Mucosa of stomach (tissue), 1 donor: ENCODE measurements at regions not wholly inside any gene's neighbourhood (a gene's known extent, or its start where the extent isn't known, plus 50 kb on each side); places are given as distances from the start of the nearest gene placed in this dataset.

Experiments
- H3K27me3 ChIP-seq: one replicate; pipeline ENCODE4 v1.7.0; 2013; ENCODE audit warnings: mild to moderate bottlenecking, low read length; ENCODE audit not compliant: control insufficient read depth, insufficient read depth
- H3K36me3 ChIP-seq: one replicate; pipeline ENCODE4 v1.7.0; 2013; ENCODE audit warnings: low read length; ENCODE audit not compliant: control insufficient read depth, insufficient read depth
- H3K4me1 ChIP-seq: one replicate; pipeline ENCODE4 v1.7.0; 2013; ENCODE audit warnings: mild to moderate bottlenecking, low read length; ENCODE audit not compliant: control insufficient read depth, insufficient read depth
- H3K4me3 ChIP-seq: one replicate; pipeline ENCODE4 v1.7.0; 2013; ENCODE audit warnings: low read length
- H3K9ac ChIP-seq: one replicate; pipeline ENCODE4 v1.7.0; 2013; ENCODE audit warnings: mild to moderate bottlenecking, low read length, moderate library complexity
- H3K9me3 ChIP-seq: one replicate; pipeline ENCODE4 v1.7.0; 2013; ENCODE audit warnings: mild to moderate bottlenecking, low read length, moderate library complexity; ENCODE audit not compliant: control insufficient read depth
- donor health status: Pancreatic carcinoma.

DNA sequence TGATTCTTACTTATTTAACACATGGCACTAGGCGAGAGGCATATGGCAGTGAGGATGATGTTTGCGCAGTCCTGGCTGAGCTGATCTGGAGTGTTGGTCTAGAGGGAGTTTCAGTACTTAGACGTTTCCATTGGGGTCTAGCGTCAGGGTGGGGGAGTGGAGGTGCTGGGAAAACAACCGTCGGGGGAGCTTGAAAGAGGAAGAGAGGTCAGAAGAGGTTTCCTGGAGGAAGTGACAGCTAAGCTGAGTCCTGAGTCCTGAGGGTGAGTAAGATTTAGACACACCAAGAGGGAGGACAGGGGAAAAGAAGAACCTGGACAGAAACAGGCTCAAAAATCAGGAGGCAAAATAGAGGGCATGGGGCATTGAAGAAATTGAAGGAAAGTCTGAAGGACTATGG lies 81.4 kb downstream of the ALOX5AP start:
- no peaks in the 10 kb centered on the region for H3K36me3 ChIP-seq

DNA sequence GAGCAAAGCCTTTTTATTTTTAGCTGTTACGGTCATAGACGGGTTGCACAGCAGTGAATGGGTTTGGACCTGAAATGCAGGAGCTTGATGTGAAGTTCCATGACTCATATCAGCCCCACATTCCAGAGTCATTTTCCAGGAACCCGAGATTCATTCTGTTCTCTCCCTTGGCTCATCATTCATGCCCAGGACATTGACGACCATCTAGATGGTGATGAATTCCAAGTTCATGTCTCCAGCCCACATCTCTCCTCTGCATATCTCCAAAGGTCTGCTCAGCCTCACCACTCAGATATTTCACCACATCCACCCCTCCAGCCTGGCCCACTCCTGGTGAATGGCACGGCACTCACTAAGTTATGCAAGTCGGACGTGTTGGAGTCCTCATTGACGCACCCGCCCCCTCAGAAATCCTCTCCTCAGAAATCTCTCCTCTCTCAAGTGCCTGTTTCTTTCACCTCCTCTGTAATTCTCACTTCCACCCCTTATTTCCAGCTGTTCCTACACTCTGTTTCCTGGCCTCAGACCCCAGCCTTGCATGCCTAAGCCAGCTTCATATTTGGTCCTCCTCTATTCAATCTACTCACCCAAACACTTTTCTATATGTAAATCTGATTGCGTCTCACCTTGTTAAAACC lies 83.1 kb downstream of the ALOX5AP start:
- H3K27me3 ChIP-seq, result no peaks in the 10 kb centered on the region
- no peak overlapping the region for H3K9ac ChIP-seq

More for the DNA sequence above, 81.4 kb downstream of the ALOX5AP start:
- H3K4me1 ChIP-seq, result no peaks in the 10 kb centered on the region
- H3K9ac ChIP-seq, result no peak overlapping the region
- H3K4me3 ChIP-seq, result no peak overlapping the region
- no peaks in the 10 kb centered on the region for H3K9me3 ChIP-seq
- no peaks in the 10 kb centered on the region for H3K27me3 ChIP-seq

DNA sequence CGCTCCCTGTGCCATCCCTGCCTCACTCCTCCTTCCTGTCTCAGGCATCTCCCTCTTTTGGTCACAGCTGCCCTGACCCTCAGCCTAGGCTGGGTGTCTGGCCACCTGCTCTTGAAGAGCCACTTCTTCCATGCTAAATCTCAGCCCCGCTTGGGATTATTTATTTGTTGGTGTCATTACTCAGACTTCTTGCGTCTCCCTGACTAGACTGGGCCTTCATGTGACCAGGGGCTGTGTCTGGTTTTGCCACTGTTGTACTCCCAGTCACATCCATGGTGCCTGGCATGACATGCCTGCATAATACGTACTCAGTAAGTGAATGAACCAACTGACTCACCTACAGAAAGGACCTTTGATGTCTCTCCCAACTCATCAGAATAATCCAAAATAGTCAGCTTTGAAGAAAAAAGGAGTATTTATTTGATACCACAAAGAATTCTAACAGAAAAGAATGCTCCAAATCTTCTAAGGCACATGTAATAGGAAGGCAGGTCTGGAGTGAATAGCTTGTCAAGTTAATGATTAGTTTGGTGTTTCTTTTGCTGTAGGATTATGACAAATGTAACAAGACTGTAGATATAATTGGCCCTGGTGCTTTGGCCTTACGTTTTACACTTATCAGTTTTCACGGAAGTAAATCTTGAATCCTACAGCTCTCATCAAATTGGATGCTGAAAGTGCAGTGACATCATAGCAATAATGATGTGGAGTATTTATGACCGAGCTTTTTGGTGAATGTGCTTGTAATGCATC lies 84.0 kb downstream of the ALOX5AP start:
- no peaks in the 10 kb centered on the region for H3K36me3 ChIP-seq
- H3K4me3 ChIP-seq, result no peak overlapping the region
- H3K27me3 ChIP-seq, result no peaks in the 10 kb centered on the region
- H3K9ac ChIP-seq, result no peak overlapping the region
- no peaks in the 10 kb centered on the region for H3K4me1 ChIP-seq
- no peaks in the 10 kb centered on the region for H3K9me3 ChIP-seq

More for the DNA sequence above, 83.1 kb downstream of the ALOX5AP start:
- H3K4me3 ChIP-seq, result no peak overlapping the region
- no peaks in the 10 kb centered on the region for H3K36me3 ChIP-seq
- H3K9me3 ChIP-seq, result no peaks in the 10 kb centered on the region
- no peaks in the 10 kb centered on the region for H3K4me1 ChIP-seq

DNA sequence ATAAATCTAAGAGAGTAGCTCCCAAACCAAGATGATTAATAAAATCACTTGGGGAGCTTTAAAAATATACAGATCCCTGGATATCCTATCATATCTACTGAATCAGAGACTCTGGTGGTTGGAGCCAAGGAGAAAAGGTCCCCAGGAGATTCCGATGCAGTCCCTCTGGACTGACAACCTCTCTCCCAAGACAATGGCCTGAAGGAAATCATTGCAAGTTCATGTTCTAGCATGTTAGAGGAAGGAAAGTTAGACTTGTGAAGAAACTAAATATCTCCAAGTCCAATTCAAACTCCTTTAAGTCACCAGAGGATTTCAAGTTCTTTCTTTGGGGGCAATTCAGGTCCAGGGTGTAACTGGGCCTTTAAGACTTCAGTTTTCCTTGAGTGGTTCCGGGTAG lies 84.7 kb upstream of the MEDAG start:
- no peaks in the 10 kb centered on the region for H3K4me1 ChIP-seq
- H3K36me3 ChIP-seq, result no peaks in the 10 kb centered on the region
- no peak overlapping the region for H3K4me3 ChIP-seq

DNA sequence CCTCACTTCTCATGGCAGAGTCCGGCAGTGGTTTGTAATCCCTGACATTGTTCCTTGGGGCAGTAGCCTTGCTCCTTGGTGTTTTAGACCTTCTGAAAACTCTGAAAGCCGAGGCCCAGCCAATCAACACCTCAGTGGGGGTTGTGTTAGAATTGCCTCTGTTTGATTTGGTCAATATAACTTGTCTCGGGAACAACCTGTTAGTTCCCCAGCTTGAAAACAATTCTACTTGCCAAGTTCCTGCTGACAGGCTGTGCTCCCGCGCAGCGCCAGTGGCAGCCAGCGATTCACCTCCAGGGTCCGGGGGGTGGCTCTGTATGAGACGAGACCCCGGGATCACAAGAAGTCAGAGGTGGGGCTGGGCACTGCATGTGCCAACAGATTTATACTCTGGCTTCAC lies 81.4 kb upstream of the MEDAG start:
- Histone ChIP-seq H3K9ac (peak overlapping the region; percentile 31), H3K9me3 (no peaks in the 10 kb centered on the region)

More for the DNA sequence above, 84.7 kb upstream of the MEDAG start:
- no peak overlapping the region for H3K9ac ChIP-seq
- H3K9me3 ChIP-seq, result no peaks in the 10 kb centered on the region
- no peaks in the 10 kb centered on the region for H3K27me3 ChIP-seq

DNA sequence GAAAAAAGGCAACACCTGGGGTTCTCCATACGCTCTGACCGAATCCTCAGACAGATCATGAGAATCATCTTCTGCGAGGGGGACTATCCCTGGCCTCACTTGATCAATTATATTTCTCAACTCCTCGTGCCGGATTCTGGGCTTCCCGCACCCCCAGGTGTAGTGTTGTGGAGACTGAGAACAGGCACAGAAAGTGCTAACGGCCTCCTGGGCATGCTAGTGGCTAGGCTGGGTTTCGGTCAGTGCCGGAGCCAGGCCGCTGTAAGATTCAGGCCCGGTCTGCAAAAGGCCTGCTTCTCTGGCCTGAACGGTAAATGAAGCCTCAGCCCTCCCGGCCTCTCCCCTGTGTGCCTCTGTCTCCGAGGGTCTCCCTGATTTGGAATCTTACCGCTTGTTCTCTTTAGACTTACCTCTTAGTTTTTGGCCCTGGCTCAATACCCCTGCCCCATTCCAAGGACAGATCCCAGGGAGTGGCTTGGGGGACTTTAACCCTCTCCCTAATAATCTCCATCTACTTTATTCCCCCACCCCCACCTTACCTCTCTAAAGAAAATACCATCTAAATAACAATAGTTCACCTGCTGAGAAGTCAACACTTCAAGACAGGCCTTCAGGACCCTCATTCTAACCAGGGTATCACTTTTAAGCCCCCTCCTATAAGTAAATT lies 79.0 kb upstream of the MEDAG start:
- no peaks in the 10 kb centered on the region for H3K9me3 ChIP-seq
- H3K4me1 ChIP-seq, result no peaks in the 10 kb centered on the region
- H3K4me3 ChIP-seq, result no peak overlapping the region
- no peak overlapping the region for H3K9ac ChIP-seq
- no peaks in the 10 kb centered on the region for H3K27me3 ChIP-seq
- no peaks in the 10 kb centered on the region for H3K36me3 ChIP-seq

More for the DNA sequence above, 81.4 kb upstream of the MEDAG start:
- Histone ChIP-seq H3K4me1 (no peaks in the 10 kb centered on the region), H3K36me3 (no peaks in the 10 kb centered on the region), H3K27me3 (no peaks in the 10 kb centered on the region), H3K4me3 (no peak overlapping the region)

DNA sequence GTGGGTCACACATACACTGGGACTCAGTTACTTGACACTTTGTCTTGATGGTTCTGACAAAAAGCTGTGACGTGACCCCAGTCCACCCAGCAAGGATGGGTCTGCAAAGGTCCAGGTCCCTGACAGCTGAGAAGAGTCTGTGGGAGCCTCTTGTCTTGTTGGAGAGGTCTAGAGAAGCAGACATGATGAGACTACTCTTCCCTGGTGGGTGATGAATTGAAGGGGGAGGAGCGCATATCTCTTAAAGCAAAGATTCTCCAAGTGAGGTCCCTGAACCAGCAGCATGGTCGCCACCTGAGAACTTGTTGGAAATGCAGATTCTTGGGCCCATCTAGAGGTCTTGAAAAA lies 78.5 kb upstream of the MEDAG start:
- no peak overlapping the region for H3K4me3 ChIP-seq
- H3K4me1 ChIP-seq, result no peaks in the 10 kb centered on the region
- H3K9ac ChIP-seq, result no peak overlapping the region
- no peaks in the 10 kb centered on the region for H3K9me3 ChIP-seq
- no peaks in the 10 kb centered on the region for H3K36me3 ChIP-seq
- no peaks in the 10 kb centered on the region for H3K27me3 ChIP-seq

DNA sequence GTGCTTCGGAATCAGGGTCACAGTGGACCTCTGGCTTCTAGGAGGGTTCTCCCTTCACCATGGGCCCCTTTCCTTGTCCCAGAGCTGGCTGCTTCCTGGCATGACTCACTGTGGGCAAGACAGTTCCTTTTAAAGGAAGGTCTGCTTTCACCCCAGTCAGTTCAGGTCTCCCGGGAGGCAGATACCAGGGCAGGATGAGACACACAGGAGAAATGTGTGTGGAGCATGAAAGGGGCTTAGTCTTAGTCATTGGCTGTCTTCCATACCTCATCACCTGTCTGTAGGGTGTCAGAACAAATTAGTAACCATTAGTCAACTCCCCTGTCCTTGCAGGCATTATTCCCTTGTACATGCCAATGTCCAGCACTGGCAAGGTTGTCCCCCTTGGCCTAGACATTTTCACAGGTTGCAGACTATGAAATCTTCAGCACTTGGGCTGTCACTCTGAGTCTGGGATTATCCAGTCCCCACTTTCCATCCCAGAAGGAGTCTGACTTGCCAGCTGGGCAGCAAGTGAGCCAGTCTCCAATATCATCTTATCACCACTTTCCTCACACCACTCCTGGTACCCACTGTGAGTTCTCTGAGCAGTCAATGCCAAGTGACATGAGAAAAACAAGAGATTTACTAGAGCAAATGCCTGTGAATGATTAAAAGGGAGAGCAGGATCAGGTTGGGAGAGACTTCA lies 76.8 kb upstream of the MEDAG start:
- no peaks in the 10 kb centered on the region for H3K9me3 ChIP-seq
- no peak overlapping the region for H3K4me3 ChIP-seq
- H3K36me3 ChIP-seq, result no peaks in the 10 kb centered on the region
- peaks cover 4% of the 10 kb centered on the region for H3K4me1 ChIP-seq
- H3K9ac ChIP-seq, result no peak overlapping the region
- no peaks in the 10 kb centered on the region for H3K27me3 ChIP-seq

DNA sequence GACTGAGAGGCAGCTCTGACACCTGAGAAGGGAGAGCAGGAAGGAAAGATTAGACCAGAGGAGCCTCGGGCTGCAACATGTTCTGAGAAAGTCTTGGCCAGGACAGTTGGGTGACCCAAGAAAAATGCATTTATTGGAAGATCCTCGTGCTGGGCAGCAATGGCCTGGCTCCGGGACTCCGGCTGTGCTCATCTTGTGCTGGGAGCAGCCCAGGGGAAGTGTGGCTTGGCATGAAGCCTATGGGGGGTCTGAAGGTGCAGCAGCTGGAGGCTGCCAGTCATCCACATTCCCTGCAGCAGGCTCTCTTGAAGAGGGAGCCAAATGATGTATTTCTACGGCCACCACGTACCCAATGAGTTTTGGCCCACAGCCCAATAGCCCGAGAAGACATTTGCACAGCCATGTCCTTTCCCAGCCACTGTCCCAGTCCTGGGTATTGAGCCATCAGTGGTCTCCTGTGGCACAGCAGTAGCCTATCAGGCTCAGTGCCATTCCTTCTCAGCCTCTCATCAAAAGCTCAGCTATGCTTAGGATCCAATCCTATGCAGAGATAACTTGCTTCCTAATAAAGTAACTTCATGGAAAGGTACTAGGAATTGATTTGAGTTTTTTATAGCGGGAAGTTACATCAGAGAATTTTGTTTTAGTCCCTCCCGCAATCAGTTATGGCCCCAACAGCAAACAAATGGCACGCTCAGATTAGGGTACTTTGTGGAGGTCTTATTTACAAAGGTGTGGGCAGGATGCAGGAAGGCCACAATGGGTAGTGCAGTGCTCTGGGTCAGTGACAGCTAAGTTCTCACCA lies 76.0 kb upstream of the MEDAG start:
- H3K4me3 ChIP-seq, result no peak overlapping the region
- no peaks in the 10 kb centered on the region for H3K9me3 ChIP-seq
- no peaks in the 10 kb centered on the region for H3K27me3 ChIP-seq
- H3K9ac ChIP-seq, result no peak overlapping the region
- H3K4me1 ChIP-seq, result peaks cover 4% of the 10 kb centered on the region
- H3K36me3 ChIP-seq, result no peaks in the 10 kb centered on the region

DNA sequence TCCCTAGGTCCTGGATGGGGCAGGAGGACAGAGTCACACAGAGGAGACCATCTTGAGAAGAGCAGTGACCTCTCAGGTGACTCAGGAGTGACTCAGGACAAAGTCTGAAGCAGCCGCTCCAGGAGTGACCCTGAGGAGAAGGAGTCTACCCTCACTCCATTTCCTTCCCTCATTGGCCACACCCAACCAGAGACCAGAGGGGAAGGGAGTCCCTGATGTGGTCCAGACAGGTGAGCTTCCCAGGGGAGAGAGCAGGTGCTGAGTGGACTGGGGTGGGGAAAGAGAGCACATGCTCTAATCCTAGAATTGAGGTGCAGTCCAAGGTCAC lies 75.5 kb upstream of the MEDAG start:
- Histone ChIP-seq H3K9ac (no peak overlapping the region), H3K9me3 (no peaks in the 10 kb centered on the region), H3K27me3 (no peaks in the 10 kb centered on the region), H3K4me3 (no peak overlapping the region), H3K36me3 (no peaks in the 10 kb centered on the region), H3K4me1 (peaks cover 8% of the 10 kb centered on the region)

DNA sequence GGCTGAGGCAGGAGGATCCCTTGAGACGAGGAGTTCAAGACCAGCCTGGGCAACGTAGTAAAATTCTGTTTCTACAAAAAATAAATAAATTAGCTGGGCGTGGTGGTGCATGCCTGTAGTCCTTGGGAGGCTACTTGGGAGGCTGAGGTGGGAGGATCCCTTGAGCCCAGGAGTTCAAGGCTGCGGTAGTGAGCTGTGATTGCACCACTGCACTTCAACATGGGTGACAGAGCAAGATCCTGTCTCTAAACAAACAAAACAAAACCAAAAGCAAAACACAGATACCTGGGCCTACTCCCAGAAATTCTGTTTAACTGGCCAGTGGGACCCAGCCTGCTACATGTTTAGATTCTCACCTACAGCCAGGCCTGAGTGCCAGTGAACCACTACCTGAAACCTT lies 74.6 kb upstream of the MEDAG start:
- Histone ChIP-seq H3K9me3 (no peaks in the 10 kb centered on the region), H3K4me3 (no peak overlapping the region), H3K36me3 (no peaks in the 10 kb centered on the region), H3K4me1 (peaks cover 8% of the 10 kb centered on the region), H3K27me3 (no peaks in the 10 kb centered on the region), H3K9ac (no peak overlapping the region)
